ENCODE measurements at regions not wholly inside any gene's neighbourhood (a gene's known extent, or its start where the extent isn't known, plus 50 kb on each side); places are given as distances from the start of the nearest gene placed in this dataset.
"Not testable (repeated sequence)": the region's sequence is repeated elsewhere in the genome, so short reads cannot be mapped to it uniquely, and the experiment has no call there.

- DNase-seq: no peak
These were observed 606.8 kb upstream of the TBL1XR1 start for GRCh38 chr3:177804032-177804431.

- no peak for DNase-seq
These were observed 607.4 kb upstream of the TBL1XR1 start for GRCh38 chr3:177804646-177805045.

GRCh38 chr3:177807150-177807875, 610.0 kb upstream of the TBL1XR1 start:
- no peak for DNase-seq

GRCh38 chr3:177808928-177809478, 611.7 kb upstream of the TBL1XR1 start:
- not testable (repeated sequence) for DNase-seq

- no peak for DNase-seq
These were observed 612.9 kb upstream of the TBL1XR1 start for GRCh38 chr3:177810162-177810623.

GRCh38 chr3:177811112-177811511, 613.8 kb upstream of the TBL1XR1 start:
- DNase-seq: no peak

GRCh38 chr3:177811835-177812234, 614.6 kb upstream of the TBL1XR1 start:
- DNase-seq: no peak

GRCh38 chr3:177812492-177812891, 615.2 kb upstream of the TBL1XR1 start:
- DNase-seq: no peak

GRCh38 chr3:177813322-177813721, 616.0 kb upstream of the TBL1XR1 start:
- no peak for DNase-seq

- no peak for DNase-seq
These were observed 619.5 kb upstream of the TBL1XR1 start for GRCh38 chr3:177816667-177817208.

GRCh38 chr3:177817751-177818150, 620.5 kb upstream of the TBL1XR1 start:
- no peak for DNase-seq

GRCh38 chr3:177818712-177819240, 621.5 kb upstream of the TBL1XR1 start:
- DNase-seq: no peak

- no peak for DNase-seq
These were observed 623.5 kb upstream of the TBL1XR1 start for GRCh38 chr3:177820683-177821316.

- no peak for DNase-seq
These were observed 625.4 kb upstream of the TBL1XR1 start for GRCh38 chr3:177822681-177823096.

GRCh38 chr3:177823701-177824189, 626.5 kb upstream of the TBL1XR1 start:
- no peak for DNase-seq

GRCh38 chr3:177824190-177824786, 627.0 kb upstream of the TBL1XR1 start:
- no peak for DNase-seq

- DNase-seq: no peak
These were observed 627.6 kb upstream of the TBL1XR1 start for GRCh38 chr3:177824841-177825240.

GRCh38 chr3:177826253-177826652, 629.0 kb upstream of the TBL1XR1 start:
- no peak for DNase-seq

- no peak for DNase-seq
These were observed 630.4 kb upstream of the TBL1XR1 start for GRCh38 chr3:177827511-177828207.

GRCh38 chr3:177828208-177828565, 630.9 kb upstream of the TBL1XR1 start:
- DNase-seq: no peak

GRCh38 chr3:177830411-177830849, 633.1 kb upstream of the TBL1XR1 start:
- no peak for DNase-seq

GRCh38 chr3:177831361-177831760, 634.1 kb upstream of the TBL1XR1 start:
- no peak for DNase-seq
